ENCODE measurements at regions not wholly inside any gene's neighbourhood (a gene's known extent, or its start where the extent isn't known, plus 50 kb on each side); places are given as distances from the start of the nearest gene placed in this dataset.
"Not testable (repeated sequence)": the region's sequence is repeated elsewhere in the genome, so short reads cannot be mapped to it uniquely, and the experiment has no call there.

- no peaks in the 10 kb centered on the region for H3K27me3 Mint-ChIP-seq
- Histone ChIP-seq H3K9ac (ENCODE audit: low read length) (no peak overlapping the region), H3K9me3 (ENCODE audit: control extremely low read depth in 1 of 3, control insufficient read depth in 2 of 3, insufficient read depth in 1 of 3, low read length in 2 of 3) (no peaks in the 10 kb centered on the region), H4K20me1 (ENCODE audit: control insufficient read depth, insufficient read depth, low read length, poor library complexity, severe bottlenecking) (no peaks in the 10 kb centered on the region), H3K27ac (ENCODE audit: low read length in 2 of 2) (no peak overlapping the region), H3K4me1 (ENCODE audit: control insufficient read depth in 2 of 2, insufficient read depth in 2 of 2, low read length in 2 of 2) (no peaks in the 10 kb centered on the region), H3K36me3 (replicated peaks in 1 of 2; ENCODE audit: control extremely low read depth in 1 of 2, control insufficient read depth in 1 of 2, extremely low read depth in 1 of 2, insufficient read depth in 2 of 2, low read length in 1 of 2) (no peaks in the 10 kb centered on the region), H2AFZ (ENCODE audit: insufficient read depth, low read depth, low read length, poor library complexity, severe bottlenecking) (peak overlapping the region; percentile 58), H3K79me2 (ENCODE audit: control insufficient read depth, insufficient read depth, low read length) (no peaks in the 10 kb centered on the region), H3K27me3 (replicated peaks in 1 of 4; ENCODE audit: control extremely low read depth in 1 of 4, control insufficient read depth in 3 of 4, insufficient read depth in 4 of 4, low read length in 3 of 4) (no peaks in the 10 kb centered on the region), H3K4me3 (ENCODE audit: control extremely low read depth in 1 of 5, extremely low read depth in 1 of 5, insufficient read depth in 1 of 5, low read depth in 2 of 5, low read length in 4 of 5) (no peak overlapping the region), H3K4me2 (replicated peaks; ENCODE audit: low read depth, low read length, poor library complexity, severe bottlenecking) (peak overlapping the region; percentile 30)
- no peaks in the 10 kb centered on the region for H3K9me3 Mint-ChIP-seq (ENCODE audit: insufficient read depth)
- intact Hi-C loops (cut with micrococcal nuclease), result loop anchor here (1.0 kb wide), 1 partner anchor 91 kb away; no protein-coding TSS in a partner anchor
- POLR2A ChIA-PET, result interaction anchor here (0.6 kb wide), 1 partner anchor 274 kb away, joined by 4 read pairs; no protein-coding TSS in a partner anchor
- H3K4me3 Mint-ChIP-seq, result peak overlapping the region; percentile 19
- TF ChIP-seq EZH2 (IDR thresholded peaks at IDR 0.05; ENCODE audit: borderline replicate concordance, insufficient read depth, low read depth, low read length, poor library complexity, severe bottlenecking) (no peak), CTCF (IDR thresholded peaks at IDR 0.05) (peak; percentile 79)
- 10% methylated on average over 8 of the region's 8 CpGs for WGBS (ENCODE audit: insufficient coverage)
- peak; percentile 82 for DNase-seq
- H3K4me1 Mint-ChIP-seq, result peaks cover 5% of the 10 kb centered on the region
- H3K27ac Mint-ChIP-seq, result no peak overlapping the region
- ATAC-seq (ENCODE audit: low read depth), result peak; percentile 76
- CTCF ChIA-PET, result interaction anchor here (0.6 to 1.7 kb wide), 12 partner anchors 31 to 506 kb away, joined by 3 to 17 read pairs (median 4); no protein-coding TSS in a partner anchor
Measured at GRCh38 chr7:65216469-65216868, 157.2 kb upstream of the ZNF92 start.

- H2AFZ ChIP-seq (ENCODE audit: insufficient read depth, low read depth, low read length, poor library complexity, severe bottlenecking); intact Hi-C loops (cut with micrococcal nuclease); H3K27ac Mint-ChIP-seq; H3K4me2 ChIP-seq (replicated peaks; ENCODE audit: low read depth, low read length, poor library complexity, severe bottlenecking); CTCF ChIA-PET; H3K4me3 ChIP-seq (ENCODE audit: control extremely low read depth in 1 of 5, extremely low read depth in 1 of 5, insufficient read depth in 1 of 5, low read depth in 2 of 5, low read length in 4 of 5); H3K27me3 ChIP-seq (replicated peaks in 1 of 4; ENCODE audit: control extremely low read depth in 1 of 4, control insufficient read depth in 3 of 4, insufficient read depth in 4 of 4, low read length in 3 of 4); POLR2A ChIA-PET; H3K4me3 Mint-ChIP-seq; H3K79me2 ChIP-seq (ENCODE audit: control insufficient read depth, insufficient read depth, low read length); H4K20me1 ChIP-seq (ENCODE audit: control insufficient read depth, insufficient read depth, low read length, poor library complexity, severe bottlenecking); H3K9ac ChIP-seq (ENCODE audit: low read length); ATAC-seq (ENCODE audit: low read depth); H3K9me3 ChIP-seq (ENCODE audit: control extremely low read depth in 1 of 3, control insufficient read depth in 2 of 3, insufficient read depth in 1 of 3, low read length in 2 of 3); H3K27me3 Mint-ChIP-seq; H3K36me3 ChIP-seq (replicated peaks in 1 of 2; ENCODE audit: control extremely low read depth in 1 of 2, control insufficient read depth in 1 of 2, extremely low read depth in 1 of 2, insufficient read depth in 2 of 2, low read length in 1 of 2); H3K9me3 Mint-ChIP-seq (ENCODE audit: insufficient read depth); DNase-seq; H3K27ac ChIP-seq (ENCODE audit: low read length in 2 of 2); H3K4me1 Mint-ChIP-seq; H3K4me1 ChIP-seq (ENCODE audit: control insufficient read depth in 2 of 2, insufficient read depth in 2 of 2, low read length in 2 of 2): not testable (repeated sequence)
- no CpG with 5 or more reads among the region's 1 CpG for WGBS (ENCODE audit: insufficient coverage)
Measured at GRCh38 chr7:65213260-65213659, 160.4 kb upstream of the ZNF92 start.

GRCh38 chr7:65199221-65199620, 174.4 kb upstream of the ZNF92 start:
- H3K4me1 ChIP-seq (ENCODE audit: control insufficient read depth in 2 of 2, insufficient read depth in 2 of 2, low read length in 2 of 2); H3K9me3 ChIP-seq (ENCODE audit: control extremely low read depth in 1 of 3, control insufficient read depth in 2 of 3, insufficient read depth in 1 of 3, low read length in 2 of 3); H3K4me2 ChIP-seq (replicated peaks; ENCODE audit: low read depth, low read length, poor library complexity, severe bottlenecking); ATAC-seq (ENCODE audit: low read depth); POLR2A ChIA-PET; H3K4me1 Mint-ChIP-seq; CTCF ChIA-PET; DNase-seq; H3K36me3 ChIP-seq (replicated peaks in 1 of 2; ENCODE audit: control extremely low read depth in 1 of 2, control insufficient read depth in 1 of 2, extremely low read depth in 1 of 2, insufficient read depth in 2 of 2, low read length in 1 of 2); H2AFZ ChIP-seq (ENCODE audit: insufficient read depth, low read depth, low read length, poor library complexity, severe bottlenecking); H3K27ac ChIP-seq (ENCODE audit: low read length in 2 of 2); H3K9ac ChIP-seq (ENCODE audit: low read length); H3K4me3 ChIP-seq (ENCODE audit: control extremely low read depth in 1 of 5, extremely low read depth in 1 of 5, insufficient read depth in 1 of 5, low read depth in 2 of 5, low read length in 4 of 5); H3K27me3 ChIP-seq (replicated peaks in 1 of 4; ENCODE audit: control extremely low read depth in 1 of 4, control insufficient read depth in 3 of 4, insufficient read depth in 4 of 4, low read length in 3 of 4); H3K27me3 Mint-ChIP-seq; H3K79me2 ChIP-seq (ENCODE audit: control insufficient read depth, insufficient read depth, low read length); H3K9me3 Mint-ChIP-seq (ENCODE audit: insufficient read depth); intact Hi-C loops (cut with micrococcal nuclease); H3K27ac Mint-ChIP-seq; H4K20me1 ChIP-seq (ENCODE audit: control insufficient read depth, insufficient read depth, low read length, poor library complexity, severe bottlenecking); H3K4me3 Mint-ChIP-seq: not testable (repeated sequence)
- WGBS (ENCODE audit: insufficient coverage), result no CpG with 5 or more reads among the region's 1 CpG

All from B cell (primary cell).